ENCODE measurements at regions not wholly inside any gene's neighbourhood (a gene's known extent, or its start where the extent isn't known, plus 50 kb on each side); places are given as distances from the start of the nearest gene placed in this dataset.

- no peak for DNase-seq (ENCODE audit: low spot score)
Measured at GRCh38 chr3:107897471-107898061, 193.3 kb downstream of the CD47 start.

DNA sequence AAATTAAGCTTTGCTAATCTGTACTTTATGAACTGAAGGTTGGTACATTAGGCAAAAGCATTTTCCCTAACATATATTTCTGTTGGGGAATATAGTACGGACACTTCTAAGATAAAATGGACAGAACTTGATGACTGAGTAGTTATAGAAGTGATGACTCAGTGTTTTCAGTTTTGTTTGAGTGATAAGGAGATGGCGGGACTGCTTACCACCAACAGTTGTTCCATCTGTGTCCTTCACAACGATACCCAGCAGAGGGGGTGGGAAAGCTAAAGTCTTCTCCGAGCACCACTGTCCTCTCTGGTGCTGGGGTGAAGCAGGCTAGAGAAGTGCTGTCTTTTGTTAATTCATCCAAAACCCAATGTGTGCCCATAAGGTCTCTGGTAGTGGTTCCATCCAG is 195.8 kb downstream of the CD47 start:
- no peak for DNase-seq (ENCODE audit: low spot score)

GRCh38 chr3:107892955-107893624 is 197.7 kb downstream of the CD47 start:
- no peak for DNase-seq (ENCODE audit: low spot score)

GRCh38 chr3:107884719-107885460 is 205.9 kb downstream of the CD47 start:
- peak; percentile 85 for DNase-seq (ENCODE audit: low spot score)

GRCh38 chr3:107884028-107884427 is 206.8 kb downstream of the CD47 start:
- no peak for DNase-seq (ENCODE audit: low spot score)

DNA sequence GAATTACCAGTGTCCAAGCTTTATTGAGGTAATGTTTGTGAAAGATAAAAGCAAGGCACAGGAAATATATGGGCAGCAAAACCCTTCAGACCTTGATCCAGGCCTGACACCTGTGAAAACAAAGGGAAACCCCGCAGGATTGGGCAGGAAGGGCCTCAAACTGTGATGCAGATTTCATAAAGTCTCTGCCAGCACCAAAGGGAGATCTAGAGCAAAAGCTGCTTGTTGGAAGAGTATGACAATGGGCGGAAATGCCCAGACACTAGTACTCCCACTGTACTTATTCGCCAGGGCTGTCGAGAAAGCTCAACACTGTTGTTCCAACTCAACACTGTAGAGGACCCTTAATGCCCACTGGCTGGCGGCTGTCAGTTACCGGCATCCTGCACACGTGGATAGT is 207.9 kb downstream of the CD47 start:
- no peak for DNase-seq (ENCODE audit: low spot score)

DNA sequence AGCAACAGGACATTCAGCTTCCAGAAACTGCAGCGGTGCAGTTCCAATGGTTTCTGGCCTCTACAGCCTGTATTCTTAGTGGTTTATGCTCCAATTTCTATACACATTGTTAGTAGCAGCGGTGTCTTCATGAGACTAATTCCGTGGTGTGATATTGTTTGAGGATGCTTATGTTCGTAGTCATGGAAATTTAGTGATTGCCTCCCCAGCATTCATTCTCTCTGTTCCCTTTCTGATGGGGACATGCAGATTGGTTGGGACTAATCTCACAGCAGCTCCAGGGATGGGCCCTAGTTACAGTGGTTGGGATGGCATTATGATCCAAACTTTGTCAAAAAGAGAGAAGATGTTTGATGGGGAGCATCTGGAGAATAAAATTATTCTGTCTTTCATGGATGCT is 208.6 kb downstream of the CD47 start:
- no peak for DNase-seq (ENCODE audit: low spot score)

DNA sequence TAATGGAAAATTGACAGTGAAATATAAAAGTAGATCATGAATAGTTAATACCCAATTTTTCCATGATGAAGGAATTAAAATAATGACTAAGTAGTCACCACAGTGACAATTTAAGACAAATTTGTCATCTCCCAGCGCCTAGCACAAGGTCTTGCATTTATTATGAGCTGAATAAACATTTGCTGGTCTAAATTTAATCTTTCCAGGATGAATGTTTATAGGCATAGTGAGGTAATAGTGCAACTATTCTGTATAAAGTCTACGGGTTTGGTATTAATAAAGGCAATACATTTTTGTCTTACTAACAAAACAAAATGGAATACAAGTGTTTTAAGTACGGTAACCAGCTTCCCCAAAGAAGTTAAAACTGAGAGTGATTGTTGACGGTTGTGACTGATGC is 209.3 kb downstream of the CD47 start:
- no peak for DNase-seq (ENCODE audit: low spot score)

GRCh38 chr3:107880702-107881101 is 210.1 kb downstream of the CD47 start:
- no peak for DNase-seq (ENCODE audit: low spot score)

- no peak for DNase-seq (ENCODE audit: low spot score)
Measured at GRCh38 chr3:107877936-107878335, 212.9 kb downstream of the CD47 start.

GRCh38 chr3:107870943-107871638 is 219.7 kb downstream of the CD47 start:
- DNase-seq (ENCODE audit: low spot score): no peak

DNA sequence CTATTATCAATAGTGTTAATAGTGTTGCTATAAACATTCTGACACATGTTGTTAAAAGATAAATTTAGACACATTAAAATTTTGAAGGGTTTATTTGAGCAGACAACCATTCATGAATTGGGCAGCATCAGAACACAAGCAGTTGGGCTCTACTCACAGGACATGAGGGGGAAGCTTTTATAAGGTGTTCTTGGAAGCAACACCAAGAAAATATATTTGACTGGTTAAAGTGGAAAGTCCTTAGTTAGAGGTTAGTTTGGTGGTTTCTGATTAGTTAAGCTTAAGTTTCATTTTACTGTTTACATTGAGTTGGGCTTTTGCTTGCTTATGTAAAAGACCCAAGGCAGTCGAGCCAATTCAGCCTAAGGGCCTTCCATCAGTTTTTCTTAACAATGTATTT is 220.7 kb downstream of the CD47 start:
- DNase-seq (ENCODE audit: low spot score): no peak

DNA sequence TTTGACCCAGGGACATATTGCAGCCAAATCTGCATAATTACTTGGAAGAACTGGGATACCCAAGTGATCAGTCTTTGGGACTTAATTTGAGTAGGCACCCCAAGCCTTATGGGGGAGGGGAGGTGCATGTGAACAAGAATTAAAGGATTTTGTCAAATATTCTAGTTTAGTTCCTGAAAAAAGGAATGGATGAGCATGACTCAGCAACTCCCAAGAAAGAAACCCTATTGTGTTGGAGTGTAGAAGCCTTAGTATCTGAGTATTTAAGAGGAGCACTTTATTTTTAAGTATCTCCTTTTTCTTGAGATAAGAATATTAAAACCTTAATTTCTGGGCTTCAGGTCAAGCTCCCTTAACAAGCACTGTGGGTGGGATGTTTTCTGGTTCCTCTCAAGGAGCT is 222.4 kb downstream of the CD47 start:
- DNase-seq (ENCODE audit: low spot score): no peak

DNA sequence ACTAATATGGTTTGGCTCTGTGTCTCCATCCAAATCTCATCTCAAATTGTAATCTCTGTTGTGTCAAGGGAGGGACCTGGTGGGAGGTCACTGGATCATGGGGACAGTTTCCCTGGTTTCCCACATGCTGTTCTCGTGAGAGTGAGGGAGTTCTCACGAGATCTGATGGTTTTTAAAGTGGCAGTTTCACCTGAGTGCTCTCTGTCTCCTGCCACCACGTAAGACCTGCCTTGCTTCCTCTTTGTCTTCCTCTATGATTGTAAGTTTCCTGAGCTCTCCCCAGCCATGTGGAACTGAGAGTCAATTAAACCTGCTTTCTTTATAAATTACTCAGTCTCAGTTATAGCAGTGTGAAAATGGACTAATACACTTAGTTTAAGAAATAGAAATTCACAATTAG is 228.9 kb downstream of the CD47 start:
- no peak for DNase-seq (ENCODE audit: low spot score)

DNA sequence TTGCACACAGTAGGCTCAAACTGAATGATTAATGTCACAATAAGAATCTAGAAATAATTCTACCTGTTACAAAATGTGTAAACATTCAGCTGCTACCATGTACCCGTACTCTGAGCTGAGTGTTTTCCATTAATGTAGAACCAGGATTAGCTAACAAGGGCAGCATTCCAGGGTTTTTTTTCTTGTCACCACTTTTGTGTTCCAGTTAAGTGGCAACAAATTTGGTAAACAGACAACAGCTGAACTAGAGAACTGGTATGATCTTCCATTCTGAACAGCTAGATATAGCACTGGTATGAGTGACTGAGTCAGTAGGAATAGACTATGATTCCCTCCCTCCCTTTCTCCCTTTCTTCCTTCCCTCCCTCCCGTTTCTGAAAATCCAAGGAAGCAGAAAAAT is 229.4 kb downstream of the CD47 start:
- DNase-seq (ENCODE audit: low spot score): no peak

Data from COLO829 (cell line).